Activated B cell treated with CpG ODN at 0.5 μM for 24 hours (primary cell): ENCODE measurements at regions not wholly inside any gene's neighbourhood (a gene's known extent, or its start where the extent isn't known, plus 50 kb on each side); places are given as distances from the start of the nearest gene placed in this dataset.

Source experiments
- ATAC-seq: fragments of 200-7000 bp; cut with Tn5 transposase; one replicate; pipeline ENCODE4 v1.10.0; 2021; ENCODE audit warnings: low read depth, mild to moderate bottlenecking, moderate library complexity
- CTCF ChIA-PET: fragments of 350-600 bp; sonication (Branson Sonifier 250); formaldehyde crosslinking; loops from one replicate; lab custom pipeline; 2021; ENCODE audit warnings: antibody characterized with exemption; lab: Charles Lee
- POLR2A ChIA-PET: fragments of 350-600 bp; sonication (Branson Sonifier 250); formaldehyde crosslinking; loops from one replicate; lab custom pipeline; 2021; ENCODE audit warnings: antibody characterized with exemption; lab: Charles Lee
- DNase-seq: peaks from one replicate; pipeline ENCODE4 v3.0.0; 2022
- H3K27ac Mint-ChIP-seq: one replicate; pipeline ENCODE4 v1.8.0; 2020; ENCODE audit warnings: mixed read lengths
- H3K27me3 Mint-ChIP-seq: one replicate; pipeline ENCODE4 v1.8.0; 2021; ENCODE audit warnings: mixed read lengths
- H3K36me3 Mint-ChIP-seq: one replicate; pipeline ENCODE4 v1.8.0; 2021; ENCODE audit warnings: low read depth, mixed read lengths
- H3K4me1 Mint-ChIP-seq: one replicate; pipeline ENCODE4 v1.8.0; 2021; ENCODE audit warnings: mixed read lengths
- H3K4me3 Mint-ChIP-seq: one replicate; pipeline ENCODE4 v1.8.0; 2020; ENCODE audit warnings: mild to moderate bottlenecking, mixed read lengths
- H3K9me3 Mint-ChIP-seq: one replicate; pipeline ENCODE4 v1.8.0; 2020; ENCODE audit warnings: mixed read lengths
- intact Hi-C: fragments of 100-400 bp; cut with micrococcal nuclease; formaldehyde crosslinking; loops from one replicate; pipeline ENCODE4 v1.15.1; 2024
- TF ChIP-seq, protein P1 (sequence below): fragments of 200-600 bp; IDR thresholded peaks from one replicate; pipeline ENCODE4 v1.8.0; 2022; ENCODE audit warnings: antibody characterized with exemption, mild to moderate bottlenecking

DNA sequence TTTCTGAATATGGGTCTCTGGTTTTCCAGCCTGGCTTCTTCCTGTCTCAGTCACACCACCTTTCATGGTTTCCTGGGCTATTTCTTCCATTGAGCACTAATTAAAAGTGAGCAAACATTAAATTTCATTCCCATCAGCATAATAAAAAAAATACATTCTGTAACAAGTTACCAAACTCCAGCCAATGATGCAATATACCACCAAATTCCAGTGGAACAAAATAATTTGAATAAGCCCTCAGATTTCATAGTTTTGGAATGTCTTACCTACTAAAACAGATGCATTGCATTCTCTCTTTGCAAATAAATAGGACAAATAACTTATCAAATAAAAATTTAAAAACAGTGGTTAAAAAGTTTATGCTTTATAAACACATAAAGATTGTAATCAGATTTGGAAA is 97.8 kb upstream of the PRDM1 start:
- TF ChIP-seq, protein P1, sequence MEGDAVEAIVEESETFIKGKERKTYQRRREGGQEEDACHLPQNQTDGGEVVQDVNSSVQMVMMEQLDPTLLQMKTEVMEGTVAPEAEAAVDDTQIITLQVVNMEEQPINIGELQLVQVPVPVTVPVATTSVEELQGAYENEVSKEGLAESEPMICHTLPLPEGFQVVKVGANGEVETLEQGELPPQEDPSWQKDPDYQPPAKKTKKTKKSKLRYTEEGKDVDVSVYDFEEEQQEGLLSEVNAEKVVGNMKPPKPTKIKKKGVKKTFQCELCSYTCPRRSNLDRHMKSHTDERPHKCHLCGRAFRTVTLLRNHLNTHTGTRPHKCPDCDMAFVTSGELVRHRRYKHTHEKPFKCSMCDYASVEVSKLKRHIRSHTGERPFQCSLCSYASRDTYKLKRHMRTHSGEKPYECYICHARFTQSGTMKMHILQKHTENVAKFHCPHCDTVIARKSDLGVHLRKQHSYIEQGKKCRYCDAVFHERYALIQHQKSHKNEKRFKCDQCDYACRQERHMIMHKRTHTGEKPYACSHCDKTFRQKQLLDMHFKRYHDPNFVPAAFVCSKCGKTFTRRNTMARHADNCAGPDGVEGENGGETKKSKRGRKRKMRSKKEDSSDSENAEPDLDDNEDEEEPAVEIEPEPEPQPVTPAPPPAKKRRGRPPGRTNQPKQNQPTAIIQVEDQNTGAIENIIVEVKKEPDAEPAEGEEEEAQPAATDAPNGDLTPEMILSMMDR = no peak
- no peak for DNase-seq
- Mint-ChIP-seq H3K4me3 (no peak overlapping the region), H3K27ac (no peak overlapping the region), H3K27me3 (peaks cover 28% of the 10 kb centered on the region), H3K9me3 (no peaks in the 10 kb centered on the region), H3K4me1 (peaks cover 17% of the 10 kb centered on the region), H3K36me3 (peaks cover 4% of the 10 kb centered on the region)
- no peak for ATAC-seq
- POLR2A ChIA-PET = no interaction called here
- CTCF ChIA-PET = no interaction called here
- intact Hi-C loops = no loop called here

DNA sequence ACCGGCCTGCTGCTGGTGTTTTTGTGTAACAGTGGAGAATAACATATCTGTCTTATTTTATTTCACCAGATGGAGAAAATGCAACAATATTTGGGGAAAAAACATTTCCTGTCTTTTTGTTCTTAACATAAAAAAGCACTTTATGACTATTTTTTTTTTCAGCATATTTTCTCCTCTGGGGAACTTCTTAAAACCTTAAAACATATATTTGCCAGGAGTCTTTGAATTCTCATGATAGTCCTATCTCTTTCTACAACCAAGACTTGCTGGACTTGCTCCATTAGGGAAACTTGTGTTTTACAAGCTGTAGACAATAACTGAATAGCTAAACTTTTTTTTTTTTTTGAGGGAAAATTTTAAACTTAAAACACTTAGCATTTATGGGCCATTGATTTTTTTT is 98.6 kb upstream of the PRDM1 start:
- Mint-ChIP-seq H3K4me3 (no peak overlapping the region), H3K9me3 (no peaks in the 10 kb centered on the region), H3K27me3 (peaks cover 29% of the 10 kb centered on the region), H3K4me1 (peaks cover 11% of the 10 kb centered on the region), H3K27ac (no peak overlapping the region), H3K36me3 (peaks cover 4% of the 10 kb centered on the region)
- intact Hi-C loops = no loop called here
- ATAC-seq (no peak), DNase-seq (no peak)
- POLR2A ChIA-PET = no interaction called here
- CTCF ChIA-PET = no interaction called here
- TF ChIP-seq, protein P1 = no peak

DNA sequence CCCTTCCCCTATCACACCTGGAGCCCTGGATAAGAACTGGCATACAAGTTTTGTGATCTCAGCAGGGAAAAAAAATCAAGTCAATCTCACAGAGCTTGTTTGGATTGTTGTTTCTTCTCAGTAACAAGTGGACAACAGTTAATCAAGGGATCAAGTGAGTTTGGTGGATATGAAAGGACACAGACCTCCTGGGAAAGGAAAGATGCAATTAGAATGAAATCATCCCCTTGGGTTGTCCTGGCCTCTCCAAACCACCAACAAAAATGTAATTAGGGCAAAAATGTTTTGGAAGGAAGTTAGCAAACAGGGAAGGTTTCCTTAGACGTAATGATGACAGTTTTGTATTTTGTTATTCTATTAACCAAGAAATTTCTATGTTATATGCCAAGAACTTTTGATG is 99.1 kb upstream of the PRDM1 start:
- POLR2A ChIA-PET = no interaction called here
- Mint-ChIP-seq H3K4me3 (no peak overlapping the region), H3K27ac (no peak overlapping the region), H3K27me3 (peaks cover 33% of the 10 kb centered on the region), H3K36me3 (peaks cover under 1% of the 10 kb centered on the region), H3K4me1 (peaks cover 11% of the 10 kb centered on the region), H3K9me3 (no peaks in the 10 kb centered on the region)
- CTCF ChIA-PET = no interaction called here
- intact Hi-C loops = no loop called here
- no peak for DNase-seq
- TF ChIP-seq, protein P1 = no peak
- no peak for ATAC-seq

DNA sequence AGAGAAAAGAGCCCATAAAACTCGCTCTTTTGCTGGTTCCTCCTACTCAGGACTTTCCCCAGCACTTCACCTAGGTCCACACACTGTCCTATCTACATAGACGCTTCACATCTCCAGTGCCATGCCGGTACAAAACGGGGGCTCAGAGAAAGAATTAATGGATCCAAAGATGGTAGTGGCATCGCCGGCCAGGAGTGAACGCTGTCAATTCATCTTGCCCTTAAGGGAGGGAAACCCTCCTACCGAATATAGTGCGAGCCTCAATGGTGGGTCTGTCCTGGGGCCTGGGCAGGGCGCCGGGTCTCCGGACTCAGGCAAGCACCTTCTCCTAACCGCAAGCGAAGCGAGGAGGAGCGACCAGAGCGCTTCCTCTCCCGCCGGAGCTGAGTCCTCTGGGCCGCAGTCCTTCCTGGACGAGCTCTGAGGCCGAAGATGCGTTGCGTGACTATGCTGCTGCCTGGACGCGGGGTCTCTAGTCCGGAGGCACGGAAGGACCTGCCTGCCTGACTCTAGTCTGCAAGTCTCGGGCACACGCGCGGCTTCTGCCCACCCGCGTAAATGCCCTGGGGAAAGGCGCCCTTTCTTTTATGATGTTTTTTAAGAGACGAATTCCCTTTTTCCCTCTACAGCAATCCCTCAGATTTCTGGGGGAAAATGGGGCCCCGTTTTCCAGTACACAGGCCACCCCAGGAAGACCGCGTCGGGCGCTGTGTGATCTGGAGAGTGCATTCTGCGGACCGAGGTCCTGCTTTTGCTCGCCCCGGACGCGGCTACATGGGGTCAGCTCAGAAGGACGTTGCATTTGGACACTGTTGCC is 100.1 kb upstream of the PRDM1 start:
- TF ChIP-seq, protein P1 = no peak
- intact Hi-C loops = no loop called here
- H3K9me3 Mint-ChIP-seq = no peaks in the 10 kb centered on the region
- ChIA-PET CTCF (no interaction called here), POLR2A (interaction anchor here (0.6 to 1.5 kb wide), 2 partner anchors 9 to 15 kb away, joined by 4 read pairs; no protein-coding TSS in a partner anchor)
- H3K27me3 Mint-ChIP-seq = peaks cover 37% of the 10 kb centered on the region
- H3K27ac Mint-ChIP-seq = no peak overlapping the region
- ATAC-seq (no peak), DNase-seq (no peak)
- peaks cover 13% of the 10 kb centered on the region for H3K4me1 Mint-ChIP-seq
- H3K4me3 Mint-ChIP-seq = peak overlapping the region; percentile 26
- H3K36me3 Mint-ChIP-seq = peaks cover under 1% of the 10 kb centered on the region

DNA sequence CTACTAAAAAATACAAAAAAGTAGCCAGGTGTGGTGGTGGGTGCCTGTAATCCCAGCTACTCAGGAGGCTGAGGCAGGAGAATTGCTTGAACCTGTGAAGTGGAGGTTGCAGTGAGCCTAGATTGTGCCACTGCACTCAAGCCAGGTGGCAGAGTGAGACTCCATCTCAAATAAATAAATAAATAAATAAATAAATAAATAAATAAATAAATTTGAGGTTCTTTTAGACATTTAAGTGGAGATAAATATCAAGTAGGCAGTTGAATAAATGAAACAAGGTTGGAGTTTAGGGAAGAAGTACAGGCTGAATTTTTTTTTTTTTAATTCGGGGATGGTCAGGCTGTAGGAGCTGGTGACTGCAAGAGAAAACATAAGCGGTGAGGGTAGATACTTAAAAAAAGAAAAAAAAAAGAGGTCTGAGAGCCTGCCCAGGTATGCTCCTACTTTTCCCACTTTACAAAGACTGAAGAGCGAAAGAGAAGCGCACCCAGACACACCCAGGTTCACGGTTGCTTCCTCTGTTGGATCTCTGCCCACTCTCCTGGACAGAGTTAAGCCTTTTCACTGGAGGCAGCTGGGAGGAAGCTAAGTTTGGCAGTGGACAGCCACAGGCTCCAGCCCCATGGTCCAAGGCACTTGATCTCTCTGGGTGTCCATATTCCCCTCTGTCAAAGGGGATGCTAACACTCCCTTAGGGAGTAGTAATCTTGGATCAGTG is 100.9 kb upstream of the PRDM1 start:
- Mint-ChIP-seq H3K9me3 (no peaks in the 10 kb centered on the region), H3K27me3 (peaks cover 40% of the 10 kb centered on the region), H3K36me3 (peaks cover 2% of the 10 kb centered on the region), H3K4me1 (peaks cover 17% of the 10 kb centered on the region), H3K4me3 (no peak overlapping the region), H3K27ac (no peak overlapping the region)
- ChIA-PET CTCF (no interaction called here), POLR2A (interaction anchor here (1.5 kb wide), 1 partner anchor 10 kb away, joined by 4 read pairs; no protein-coding TSS in a partner anchor)
- ATAC-seq (no peak), DNase-seq (no peak)
- TF ChIP-seq, protein P1 = no peak
- intact Hi-C loops = no loop called here
